Erythroblast (primary cell): ENCODE measurements at regions not wholly inside any gene's neighbourhood (a gene's known extent, or its start where the extent isn't known, plus 50 kb on each side); places are given as distances from the start of the nearest gene placed in this dataset.

Experiments used
- GATA1 ChIP-seq: IDR thresholded peaks from 2 replicates; pipeline ENCODE4 v1.6.1; 2011; ENCODE audit warnings: low read depth, mild to moderate bottlenecking, control low read depth, low read length, moderate library complexity
- POLR2A ChIP-seq: IDR thresholded peaks from 2 replicates; pipeline ENCODE4 v1.6.1; 2011; ENCODE audit warnings: mild to moderate bottlenecking, low read length

GRCh38 chr4:186844059-186844681, 120.5 kb upstream of the FAT1 start:
- no peak for TF ChIP-seq GATA1
- no peak for TF ChIP-seq POLR2A
